ENCODE measurements at regions not wholly inside any gene's neighbourhood (a gene's known extent, or its start where the extent isn't known, plus 50 kb on each side); places are given as distances from the start of the nearest gene placed in this dataset.

DNA sequence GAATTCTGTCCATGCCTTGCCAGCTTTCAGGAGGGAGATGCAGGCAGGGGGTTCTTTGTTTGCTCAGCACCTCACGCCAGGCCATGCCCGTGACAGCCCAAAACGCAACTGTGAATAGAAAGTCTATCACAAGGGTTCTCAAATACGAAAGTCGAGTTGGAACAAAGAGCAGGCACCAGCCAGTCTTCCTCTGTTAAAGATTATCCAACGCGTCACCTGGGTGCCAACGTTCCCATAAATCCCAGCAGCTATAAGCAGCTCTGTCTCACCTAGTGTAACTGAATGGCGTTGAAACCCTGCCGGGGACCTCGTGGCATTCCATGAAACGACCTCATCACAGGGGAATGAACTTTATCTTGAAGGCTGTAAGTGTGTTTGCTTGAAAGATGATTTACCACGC lies 84.8 kb upstream of the GATA6 start:
- H3K9me3 ChIP-seq (ENCODE audit: low read length) = no peaks in the 10 kb centered on the region
- H3F3A ChIP-seq (ENCODE audit: insufficient read depth, low read length, poor library complexity, severe bottlenecking) = no peaks in the 10 kb centered on the region
- no peak overlapping the region for H3K9ac ChIP-seq (ENCODE audit: low read length)
- TF ChIP-seq EZH2 (IDR thresholded peaks at IDR 0.05; ENCODE audit: borderline replicate concordance, insufficient read depth, low read length, poor library complexity, severe bottlenecking) (no peak), MXI1 (conservative IDR thresholded peaks at IDR 0.05; ENCODE audit: poor library complexity, severe bottlenecking) (no peak), RAD21 (conservative IDR thresholded peaks at IDR 0.05) (no peak), POLR2AphosphoS5 (IDR thresholded peaks at IDR 0.05) (no peak), TAF1 (IDR thresholded peaks at IDR 0.05; ENCODE audit: low read depth) (no peak), EP300 (conservative IDR thresholded peaks at IDR 0.05; ENCODE audit: poor library complexity, severe bottlenecking) (no peak), REST (IDR thresholded peaks at IDR 0.05; ENCODE audit: borderline replicate concordance) (no peak), SMC3 (conservative IDR thresholded peaks at IDR 0.05; ENCODE audit: poor library complexity) (no peak)
- TF ChIP-seq, protein P1, sequence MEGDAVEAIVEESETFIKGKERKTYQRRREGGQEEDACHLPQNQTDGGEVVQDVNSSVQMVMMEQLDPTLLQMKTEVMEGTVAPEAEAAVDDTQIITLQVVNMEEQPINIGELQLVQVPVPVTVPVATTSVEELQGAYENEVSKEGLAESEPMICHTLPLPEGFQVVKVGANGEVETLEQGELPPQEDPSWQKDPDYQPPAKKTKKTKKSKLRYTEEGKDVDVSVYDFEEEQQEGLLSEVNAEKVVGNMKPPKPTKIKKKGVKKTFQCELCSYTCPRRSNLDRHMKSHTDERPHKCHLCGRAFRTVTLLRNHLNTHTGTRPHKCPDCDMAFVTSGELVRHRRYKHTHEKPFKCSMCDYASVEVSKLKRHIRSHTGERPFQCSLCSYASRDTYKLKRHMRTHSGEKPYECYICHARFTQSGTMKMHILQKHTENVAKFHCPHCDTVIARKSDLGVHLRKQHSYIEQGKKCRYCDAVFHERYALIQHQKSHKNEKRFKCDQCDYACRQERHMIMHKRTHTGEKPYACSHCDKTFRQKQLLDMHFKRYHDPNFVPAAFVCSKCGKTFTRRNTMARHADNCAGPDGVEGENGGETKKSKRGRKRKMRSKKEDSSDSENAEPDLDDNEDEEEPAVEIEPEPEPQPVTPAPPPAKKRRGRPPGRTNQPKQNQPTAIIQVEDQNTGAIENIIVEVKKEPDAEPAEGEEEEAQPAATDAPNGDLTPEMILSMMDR (IDR thresholded peaks at IDR 0.05; ENCODE audit: poor library complexity, severe bottlenecking) = no peak
- H3K4me2 ChIP-seq (ENCODE audit: low read length) = no peak overlapping the region
- H3K79me2 ChIP-seq (replicated peaks; ENCODE audit: insufficient read depth, low read length) = no peaks in the 10 kb centered on the region
- no peaks in the 10 kb centered on the region for H3K9me2 ChIP-seq (ENCODE audit: insufficient read depth, low read length)
- H2AFZ ChIP-seq (ENCODE audit: low read depth, low read length) = no peak overlapping the region
- no peaks in the 10 kb centered on the region for H3K36me3 ChIP-seq (ENCODE audit: insufficient read depth, low read length)
- H4K20me1 ChIP-seq (ENCODE audit: insufficient read depth) = no peaks in the 10 kb centered on the region
- H3K4me3 ChIP-seq (ENCODE audit: low read length) = no peak overlapping the region
- H3K27ac ChIP-seq (ENCODE audit: low read length) = no peak overlapping the region
- no peaks in the 10 kb centered on the region for H3K27me3 ChIP-seq (ENCODE audit: insufficient read depth, low read depth, low read length)

GRCh38 chr18:22086973-22087372 lies 82.4 kb upstream of the GATA6 start:
- Histone ChIP-seq H3K36me3 (ENCODE audit: insufficient read depth, low read length) (no peaks in the 10 kb centered on the region), H3K27me3 (ENCODE audit: insufficient read depth, low read depth, low read length) (no peaks in the 10 kb centered on the region), H3K4me3 (ENCODE audit: low read length) (no peak overlapping the region), H4K20me1 (ENCODE audit: insufficient read depth) (no peaks in the 10 kb centered on the region), H3K9ac (ENCODE audit: low read length) (no peak overlapping the region), H3K9me3 (ENCODE audit: low read length) (no peaks in the 10 kb centered on the region), H3K9me2 (ENCODE audit: insufficient read depth, low read length) (no peaks in the 10 kb centered on the region), H2AFZ (ENCODE audit: low read depth, low read length) (no peak overlapping the region), H3K79me2 (replicated peaks; ENCODE audit: insufficient read depth, low read length) (no peaks in the 10 kb centered on the region), H3K27ac (ENCODE audit: low read length) (no peak overlapping the region), H3F3A (ENCODE audit: insufficient read depth, low read length, poor library complexity, severe bottlenecking) (no peaks in the 10 kb centered on the region), H3K4me2 (ENCODE audit: low read length) (no peak overlapping the region)
- TF ChIP-seq EP300 (conservative IDR thresholded peaks at IDR 0.05; ENCODE audit: poor library complexity, severe bottlenecking) (no peak), SMC3 (conservative IDR thresholded peaks at IDR 0.05; ENCODE audit: poor library complexity) (no peak), REST (IDR thresholded peaks at IDR 0.05; ENCODE audit: borderline replicate concordance) (no peak), EZH2 (IDR thresholded peaks at IDR 0.05; ENCODE audit: borderline replicate concordance, insufficient read depth, low read length, poor library complexity, severe bottlenecking) (no peak), TAF1 (IDR thresholded peaks at IDR 0.05; ENCODE audit: low read depth) (no peak), POLR2AphosphoS5 (IDR thresholded peaks at IDR 0.05) (no peak), RAD21 (conservative IDR thresholded peaks at IDR 0.05) (no peak), MXI1 (conservative IDR thresholded peaks at IDR 0.05; ENCODE audit: poor library complexity, severe bottlenecking) (no peak)
- TF ChIP-seq, protein P1 (IDR thresholded peaks at IDR 0.05; ENCODE audit: poor library complexity, severe bottlenecking) = no peak
